ENCODE measurements at regions not wholly inside any gene's neighbourhood (a gene's known extent, or its start where the extent isn't known, plus 50 kb on each side); places are given as distances from the start of the nearest gene placed in this dataset.

DNA sequence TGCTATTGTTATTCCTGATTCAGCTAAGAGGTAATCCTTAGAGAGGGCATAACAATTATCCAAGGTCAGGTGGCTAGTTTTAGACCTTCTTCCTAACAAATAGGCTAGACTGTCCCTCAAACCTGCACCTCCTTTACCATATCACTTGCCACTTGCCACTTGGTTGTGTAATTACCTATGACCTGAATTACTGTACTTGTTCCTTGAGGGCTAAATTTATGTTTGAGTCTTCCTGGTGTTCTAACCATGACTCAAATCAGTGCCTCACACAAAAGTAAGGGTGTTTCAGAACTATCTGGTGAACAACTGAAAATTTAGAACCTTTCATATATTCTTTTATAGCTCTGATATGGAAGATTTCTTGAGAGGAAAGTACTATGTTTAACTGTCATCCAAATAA, 365.8 kb upstream of the SEMA6D start:
- TF ChIP-seq, protein P1, sequence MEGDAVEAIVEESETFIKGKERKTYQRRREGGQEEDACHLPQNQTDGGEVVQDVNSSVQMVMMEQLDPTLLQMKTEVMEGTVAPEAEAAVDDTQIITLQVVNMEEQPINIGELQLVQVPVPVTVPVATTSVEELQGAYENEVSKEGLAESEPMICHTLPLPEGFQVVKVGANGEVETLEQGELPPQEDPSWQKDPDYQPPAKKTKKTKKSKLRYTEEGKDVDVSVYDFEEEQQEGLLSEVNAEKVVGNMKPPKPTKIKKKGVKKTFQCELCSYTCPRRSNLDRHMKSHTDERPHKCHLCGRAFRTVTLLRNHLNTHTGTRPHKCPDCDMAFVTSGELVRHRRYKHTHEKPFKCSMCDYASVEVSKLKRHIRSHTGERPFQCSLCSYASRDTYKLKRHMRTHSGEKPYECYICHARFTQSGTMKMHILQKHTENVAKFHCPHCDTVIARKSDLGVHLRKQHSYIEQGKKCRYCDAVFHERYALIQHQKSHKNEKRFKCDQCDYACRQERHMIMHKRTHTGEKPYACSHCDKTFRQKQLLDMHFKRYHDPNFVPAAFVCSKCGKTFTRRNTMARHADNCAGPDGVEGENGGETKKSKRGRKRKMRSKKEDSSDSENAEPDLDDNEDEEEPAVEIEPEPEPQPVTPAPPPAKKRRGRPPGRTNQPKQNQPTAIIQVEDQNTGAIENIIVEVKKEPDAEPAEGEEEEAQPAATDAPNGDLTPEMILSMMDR (conservative IDR thresholded peaks at IDR 0.05; ENCODE audit: low read length) = no peak
- no peak overlapping the region for H3K4me3 ChIP-seq (ENCODE audit: low read length)
- no peak for DNase-seq (ENCODE audit: low read depth)

DNA sequence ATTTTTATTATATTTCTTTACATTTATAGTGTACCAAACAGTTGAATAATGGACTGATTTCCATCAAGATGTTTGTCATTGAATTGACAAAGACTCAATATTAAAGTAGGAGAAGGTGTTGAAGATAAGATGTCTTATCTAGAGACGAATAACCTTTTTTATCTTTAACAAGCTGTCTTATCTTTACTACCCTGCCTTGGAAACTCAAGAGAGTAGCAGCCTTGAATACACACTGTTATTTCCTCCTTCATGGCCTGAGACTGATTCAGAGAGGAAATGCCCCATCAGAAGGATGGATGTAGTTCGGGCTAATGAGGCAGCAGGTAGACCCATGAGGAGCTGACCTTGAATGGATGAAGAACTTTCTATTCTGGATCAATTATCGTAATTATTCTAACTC, 365.1 kb upstream of the SEMA6D start:
- TF ChIP-seq, protein P1 (conservative IDR thresholded peaks at IDR 0.05; ENCODE audit: low read length) = no peak
- no peak overlapping the region for H3K4me3 ChIP-seq (ENCODE audit: low read length)
- DNase-seq (ENCODE audit: low read depth) = no peak

- no peak for DNase-seq (ENCODE audit: low read depth)
- TF ChIP-seq, protein P1 (conservative IDR thresholded peaks at IDR 0.05; ENCODE audit: low read length) = no peak
- H3K4me3 ChIP-seq (ENCODE audit: low read length) = no peak overlapping the region
These were observed 361.5 kb upstream of the SEMA6D start for GRCh38 chr15:47355759-47356158.

DNA sequence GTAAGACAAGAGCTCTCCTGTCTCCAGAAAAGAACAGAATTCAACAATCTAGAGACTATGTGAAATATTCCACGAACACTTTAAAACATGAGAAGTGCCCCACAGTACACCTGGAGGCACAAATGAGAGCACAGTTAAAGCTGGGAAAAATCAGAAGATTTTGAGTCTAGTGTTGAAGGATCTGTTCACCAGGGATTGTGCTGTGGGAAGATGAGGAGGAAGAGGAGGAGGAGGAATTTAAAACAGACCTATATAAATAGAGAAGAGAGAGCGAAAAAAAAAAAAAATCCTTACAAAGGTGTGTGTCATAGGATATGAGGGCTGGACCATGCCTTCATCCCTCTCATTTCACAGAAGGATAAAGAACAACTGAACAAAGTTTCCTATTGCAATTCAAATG, 361.0 kb upstream of the SEMA6D start:
- H3K4me3 ChIP-seq (ENCODE audit: low read length) = no peak overlapping the region
- DNase-seq (ENCODE audit: low read depth) = no peak
- TF ChIP-seq, protein P1 (conservative IDR thresholded peaks at IDR 0.05; ENCODE audit: low read length) = no peak

GRCh38 chr15:47358876-47359275, 358.4 kb upstream of the SEMA6D start:
- no peak for DNase-seq (ENCODE audit: low read depth)
- TF ChIP-seq, protein P1 (conservative IDR thresholded peaks at IDR 0.05; ENCODE audit: low read length) = no peak
- H3K4me3 ChIP-seq (ENCODE audit: low read length) = no peak overlapping the region

DNA sequence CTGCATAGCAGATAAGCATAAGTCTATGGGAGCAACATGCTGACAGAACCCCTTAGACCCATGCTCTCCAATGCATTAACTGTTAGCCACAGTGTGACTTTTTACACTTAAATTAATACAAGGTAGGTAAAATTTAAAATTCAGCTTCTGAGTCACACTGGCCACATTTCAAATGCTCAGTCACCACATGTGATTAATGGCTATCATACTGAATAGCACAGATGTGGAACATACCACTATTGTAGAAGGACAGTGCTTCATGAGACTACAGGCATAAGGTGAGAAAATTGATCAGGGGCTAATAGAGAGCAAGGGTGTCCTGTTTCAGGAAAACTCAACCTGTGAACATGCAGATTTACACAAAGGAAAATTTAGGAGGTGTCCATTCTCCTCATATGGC, 357.0 kb upstream of the SEMA6D start:
- DNase-seq (ENCODE audit: low read depth) = no peak
- TF ChIP-seq, protein P1 (conservative IDR thresholded peaks at IDR 0.05; ENCODE audit: low read length) = no peak
- no peak overlapping the region for H3K4me3 ChIP-seq (ENCODE audit: low read length)

GRCh38 chr15:47362118-47362905, 355.0 kb upstream of the SEMA6D start:
- no peak for DNase-seq (ENCODE audit: low read depth)
- H3K4me3 ChIP-seq (ENCODE audit: low read length) = no peak overlapping the region
- TF ChIP-seq, protein P1 (conservative IDR thresholded peaks at IDR 0.05; ENCODE audit: low read length) = no peak
